ENCODE measurements at regions not wholly inside any gene's neighbourhood (a gene's known extent, or its start where the extent isn't known, plus 50 kb on each side); places are given as distances from the start of the nearest gene placed in this dataset.
"Not testable (repeated sequence)": the region's sequence is repeated elsewhere in the genome, so short reads cannot be mapped to it uniquely, and the experiment has no call there.

- no peak for DNase-seq (ENCODE audit: low read depth)
Measured at GRCh38 chr5:2569774-2570542, 181.5 kb downstream of the IRX2 start.

- DNase-seq (ENCODE audit: low read depth): no peak
Measured at GRCh38 chr5:2569176-2569575, 182.3 kb downstream of the IRX2 start.

- no peak for DNase-seq (ENCODE audit: low read depth)
Measured at GRCh38 chr5:2566284-2566683, 185.2 kb downstream of the IRX2 start.

DNA sequence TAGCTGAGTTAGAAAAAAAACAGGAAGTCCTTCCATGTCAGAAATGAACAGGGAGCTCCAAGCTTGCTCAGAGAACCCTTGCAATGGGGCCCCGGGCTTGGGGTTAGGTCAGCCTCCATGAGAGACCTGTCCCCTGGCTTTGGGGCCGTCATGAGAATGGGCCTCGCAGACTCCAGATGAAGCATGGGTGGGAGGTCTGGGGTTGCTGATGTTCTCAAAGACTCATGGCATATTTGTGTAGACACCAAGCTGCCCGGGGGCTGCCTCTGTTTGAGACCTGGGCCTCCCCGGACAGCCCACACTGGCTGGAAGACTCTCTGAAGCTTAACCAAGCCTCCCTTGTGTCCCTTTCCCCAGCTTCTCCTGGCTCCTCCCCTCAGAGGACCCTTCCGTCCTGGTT, 186.3 kb downstream of the IRX2 start:
- no peak for DNase-seq (ENCODE audit: low read depth)

DNA sequence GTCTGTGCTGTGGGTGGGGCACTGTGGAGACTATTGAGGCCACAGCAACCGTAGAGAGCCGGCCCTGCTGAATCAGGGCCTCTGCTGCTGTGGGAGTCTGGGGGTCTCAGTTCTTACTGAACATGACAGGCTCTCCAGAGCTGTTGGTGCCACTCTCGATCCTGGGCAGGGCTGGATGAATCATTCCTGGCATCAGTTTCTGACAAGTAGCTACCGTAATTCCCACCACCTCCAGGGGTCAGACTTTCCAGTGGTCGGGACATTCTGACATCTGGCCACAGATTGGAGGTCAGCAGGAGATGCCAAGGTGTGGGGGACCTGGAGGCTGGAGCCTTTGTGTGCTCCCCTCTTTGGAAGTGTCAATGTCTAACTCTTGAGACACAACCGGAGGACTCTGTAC, 188.4 kb downstream of the IRX2 start:
- DNase-seq (ENCODE audit: low read depth): no peak

DNA sequence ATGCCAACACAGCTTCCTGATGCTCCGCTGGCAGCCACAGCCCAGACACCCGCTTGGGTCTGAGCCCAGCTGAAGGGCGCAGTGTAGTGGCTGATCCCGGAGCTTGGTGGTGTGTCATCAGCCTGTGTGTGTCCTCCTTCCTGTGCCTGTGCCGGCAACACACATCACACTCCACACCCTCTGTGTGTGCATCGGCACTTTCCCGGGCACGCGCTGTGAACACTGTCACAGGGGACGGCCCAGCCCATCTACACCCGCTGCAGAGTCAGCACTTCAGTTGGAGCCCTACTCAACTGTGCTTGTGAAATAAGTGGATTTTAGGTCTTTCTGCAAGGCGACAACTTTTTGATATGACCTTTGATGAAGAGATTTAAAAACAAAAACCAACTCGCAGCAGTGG, 189.4 kb downstream of the IRX2 start:
- DNase-seq (ENCODE audit: low read depth): no peak

DNA sequence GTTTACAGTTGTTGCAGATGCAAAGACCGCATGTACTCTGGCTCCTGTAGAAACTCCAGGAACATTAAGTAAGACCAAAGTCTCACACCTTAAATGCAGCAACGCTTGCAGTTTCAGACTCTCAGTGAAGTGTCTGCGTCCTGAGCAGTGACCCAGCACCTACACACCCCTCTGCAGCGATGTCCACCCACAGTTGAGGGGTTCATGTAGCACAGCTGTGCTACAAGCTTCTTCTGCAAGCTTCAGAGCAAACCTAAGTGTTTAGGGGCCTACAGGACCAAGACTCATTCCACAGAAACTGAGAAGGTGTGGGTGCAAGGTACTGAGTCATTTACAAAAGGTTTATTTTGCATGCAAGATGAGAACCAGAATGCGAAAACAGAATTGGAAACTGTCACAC, 191.0 kb downstream of the IRX2 start:
- no peak for DNase-seq (ENCODE audit: low read depth)

DNA sequence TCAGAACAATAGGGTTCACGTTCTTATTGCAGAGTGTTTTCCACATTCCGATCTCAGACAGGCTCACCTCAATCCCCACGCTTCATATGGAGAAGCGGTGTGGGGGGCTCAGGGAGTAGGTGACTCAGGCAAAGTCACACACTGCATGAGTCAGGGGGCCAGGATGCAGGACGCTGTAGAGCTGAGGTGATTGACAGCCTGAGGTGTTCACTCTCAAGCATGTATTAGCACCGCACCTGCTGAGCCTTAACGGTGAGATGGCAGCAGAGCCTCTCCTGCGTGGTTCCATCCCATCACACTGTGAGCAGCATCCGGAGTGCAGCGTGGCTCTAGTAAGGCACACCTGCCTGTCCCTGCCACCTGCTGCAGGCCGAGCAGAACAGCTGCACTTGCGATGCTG, 194.0 kb downstream of the IRX2 start:
- no peak for DNase-seq (ENCODE audit: low read depth)

GRCh38 chr5:2556375-2556966, 195.0 kb downstream of the IRX2 start:
- DNase-seq (ENCODE audit: low read depth): no peak

GRCh38 chr5:2553611-2554010, 197.9 kb downstream of the IRX2 start:
- DNase-seq (ENCODE audit: low read depth): no peak

- no peak for DNase-seq (ENCODE audit: low read depth)
Measured at GRCh38 chr5:2550509-2550908, 201.0 kb downstream of the IRX2 start.

GRCh38 chr5:2549900-2550299, 201.6 kb downstream of the IRX2 start:
- DNase-seq (ENCODE audit: low read depth): no peak

GRCh38 chr5:2549354-2549753, 202.1 kb downstream of the IRX2 start:
- DNase-seq (ENCODE audit: low read depth): no peak

DNA sequence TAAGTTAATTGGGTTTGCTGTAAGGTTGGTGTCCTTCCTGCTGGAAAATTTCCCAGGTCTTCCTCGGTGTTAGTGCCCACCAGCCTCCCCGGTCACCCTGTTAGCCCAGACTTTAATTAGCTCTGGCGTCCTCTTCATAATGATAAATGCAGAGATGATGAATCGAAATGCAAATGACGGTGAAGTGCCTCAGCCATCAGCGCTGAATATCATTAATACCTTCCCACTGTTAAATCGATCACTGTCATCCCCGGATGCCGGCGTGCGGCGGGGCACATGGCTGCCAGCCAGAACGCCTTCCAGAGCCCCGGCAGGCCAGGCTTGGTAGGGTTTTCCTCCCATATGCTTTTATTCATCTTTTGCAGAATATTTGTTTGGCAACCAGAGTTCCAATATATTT, 204.5 kb downstream of the IRX2 start:
- no peak for DNase-seq (ENCODE audit: low read depth)

GRCh38 chr5:2544003-2544402, 207.5 kb downstream of the IRX2 start:
- no peak for DNase-seq (ENCODE audit: low read depth)

- DNase-seq (ENCODE audit: low read depth): no peak
Measured at GRCh38 chr5:2542821-2543220, 208.7 kb downstream of the IRX2 start.

- DNase-seq (ENCODE audit: low read depth): no peak
Measured at GRCh38 chr5:2542026-2542425, 209.5 kb downstream of the IRX2 start.

DNA sequence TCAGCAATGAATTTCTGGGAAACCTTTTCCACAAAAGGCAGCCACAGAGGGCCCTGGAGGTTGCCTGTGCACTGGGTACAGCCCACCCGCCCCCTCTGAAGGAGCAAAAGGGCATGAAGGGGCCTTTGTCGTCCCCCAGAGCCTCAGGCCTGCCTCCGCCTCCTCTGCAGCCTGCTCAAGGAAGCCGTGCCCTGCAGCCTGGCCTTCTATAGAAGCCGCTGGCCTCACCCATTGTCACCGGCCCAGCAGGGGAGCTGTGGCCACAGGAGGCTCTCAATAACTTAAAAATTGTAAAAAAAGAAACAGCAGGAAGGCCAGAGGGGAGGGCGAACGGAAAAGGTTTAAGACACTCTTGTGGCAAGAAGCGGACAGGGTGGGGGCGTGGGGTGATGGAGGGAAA, 213.3 kb downstream of the IRX2 start:
- DNase-seq (ENCODE audit: low read depth): no peak

DNA sequence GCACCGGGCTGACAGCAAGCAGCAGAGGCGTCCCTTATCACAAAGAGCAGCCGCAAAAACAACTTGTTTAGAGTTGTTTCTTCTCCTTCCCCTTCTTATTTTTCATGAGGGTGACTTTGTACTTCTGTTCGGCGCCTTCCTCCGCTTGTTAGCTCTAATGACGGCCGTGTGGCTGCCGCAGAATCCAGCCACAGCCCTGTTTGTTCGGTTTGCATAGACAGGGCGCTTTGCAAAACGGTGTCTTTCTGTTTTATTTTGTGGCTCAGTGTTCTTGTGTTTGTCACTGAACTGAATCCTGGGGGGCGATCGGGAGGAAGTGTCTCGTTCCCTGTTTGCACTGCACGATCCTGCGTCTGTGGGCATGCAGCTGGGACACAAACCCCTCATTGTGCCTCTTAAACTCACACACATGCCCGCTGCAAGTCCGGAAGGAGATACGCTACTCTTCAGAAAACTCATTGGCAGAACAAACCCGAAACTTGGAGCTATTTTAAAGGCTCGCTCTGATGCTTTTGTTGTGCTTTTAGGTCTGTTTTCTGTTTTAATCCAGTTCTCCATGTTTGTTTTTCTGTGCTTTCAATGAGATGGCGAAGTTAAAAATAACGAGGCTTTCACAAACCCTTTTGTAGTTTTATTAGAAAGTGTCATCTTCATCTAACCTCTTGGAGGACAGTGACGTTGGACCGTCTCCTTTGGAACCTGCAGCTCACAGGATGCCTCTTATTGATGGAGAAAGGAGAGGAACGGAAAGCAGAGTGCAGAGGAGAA, 213.9 kb downstream of the IRX2 start:
- no peak for DNase-seq (ENCODE audit: low read depth)

GRCh38 chr5:2536632-2537377, 214.7 kb downstream of the IRX2 start:
- no peak for DNase-seq (ENCODE audit: low read depth)

- no peak for DNase-seq (ENCODE audit: low read depth)
Measured at GRCh38 chr5:2534970-2535369, 216.5 kb downstream of the IRX2 start.

DNA sequence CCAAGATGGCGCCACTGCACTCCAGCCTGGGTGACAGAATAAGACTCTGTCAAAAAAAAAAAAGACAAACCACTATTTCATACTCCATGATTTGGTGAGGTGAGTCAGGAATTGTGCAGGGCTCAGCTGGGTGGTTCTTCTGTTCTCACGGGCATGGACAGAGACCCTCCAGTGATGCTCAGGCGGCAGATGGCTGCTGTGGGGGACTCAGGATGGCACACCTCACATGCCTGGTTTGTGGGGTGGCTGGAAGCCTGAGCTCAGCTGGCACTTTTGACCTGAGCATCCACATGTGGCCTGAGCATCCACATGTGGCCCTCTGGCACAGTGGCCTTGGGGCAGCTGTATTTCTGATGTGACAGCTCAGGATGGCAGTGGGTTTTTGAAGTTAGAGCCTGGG, 217.2 kb downstream of the IRX2 start:
- no peak for DNase-seq (ENCODE audit: low read depth)

GRCh38 chr5:2533848-2534247, 217.6 kb downstream of the IRX2 start:
- DNase-seq (ENCODE audit: low read depth): not testable (repeated sequence)
